ENCODE measurements at regions not wholly inside any gene's neighbourhood (a gene's known extent, or its start where the extent isn't known, plus 50 kb on each side); places are given as distances from the start of the nearest gene placed in this dataset.
"Not testable (repeated sequence)": the region's sequence is repeated elsewhere in the genome, so short reads cannot be mapped to it uniquely, and the experiment has no call there.

GRCh38 chr11:24264868-24265267 lies 232.0 kb upstream of the LUZP2 start:
- DNase-seq (ENCODE audit: low read depth in 1 of 2, low spot score in 1 of 2): no peak
- in situ Hi-C loops (cut with HindIII; ENCODE audit: low pct_unique_long_range_greater_than_20kb, low sequenced_read_pairs): no loop called here
- TF ChIP-seq JUND (IDR thresholded peaks at IDR 0.05; ENCODE audit: low read depth): no peak

GRCh38 chr11:24267014-24267413 lies 229.8 kb upstream of the LUZP2 start:
- TF ChIP-seq JUND (IDR thresholded peaks at IDR 0.05; ENCODE audit: low read depth): no peak
- in situ Hi-C loops (cut with HindIII; ENCODE audit: low pct_unique_long_range_greater_than_20kb, low sequenced_read_pairs): no loop called here
- no peak for DNase-seq (ENCODE audit: low read depth in 1 of 2, low spot score in 1 of 2)

GRCh38 chr11:24271798-24272197 lies 225.1 kb upstream of the LUZP2 start:
- no peak for TF ChIP-seq JUND (IDR thresholded peaks at IDR 0.05; ENCODE audit: low read depth)
- DNase-seq (ENCODE audit: low read depth in 1 of 2, low spot score in 1 of 2): no peak
- in situ Hi-C loops (cut with HindIII; ENCODE audit: low pct_unique_long_range_greater_than_20kb, low sequenced_read_pairs): no loop called here

- in situ Hi-C loops (cut with HindIII; ENCODE audit: low pct_unique_long_range_greater_than_20kb, low sequenced_read_pairs); DNase-seq (ENCODE audit: low read depth in 1 of 2, low spot score in 1 of 2): not testable (repeated sequence)
Measured at GRCh38 chr11:24274214-24274781, 222.6 kb upstream of the LUZP2 start.

GRCh38 chr11:24286238-24286637 lies 210.6 kb upstream of the LUZP2 start:
- no peak for TF ChIP-seq JUND (IDR thresholded peaks at IDR 0.05; ENCODE audit: low read depth)
- in situ Hi-C loops (cut with HindIII; ENCODE audit: low pct_unique_long_range_greater_than_20kb, low sequenced_read_pairs): no loop called here
- DNase-seq (ENCODE audit: low read depth in 1 of 2, low spot score in 1 of 2): no peak

DNA sequence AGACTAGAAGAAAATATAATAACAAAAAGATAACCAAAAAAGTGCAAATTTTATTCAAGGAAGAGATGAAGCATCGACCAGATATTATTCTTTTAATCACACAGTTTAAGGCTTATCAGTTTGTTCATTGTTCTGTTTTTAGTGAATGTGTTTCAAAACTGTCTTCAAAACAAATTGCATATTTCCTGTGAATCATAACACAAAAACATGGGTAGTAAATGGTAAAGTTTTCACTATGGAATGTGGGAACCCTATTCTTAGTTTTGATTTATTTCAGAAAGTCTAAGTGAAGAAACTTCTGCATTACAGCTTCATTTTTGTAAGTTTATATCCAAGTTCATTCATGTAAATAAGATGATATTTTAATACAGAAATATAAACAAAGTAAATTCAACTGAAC lies 207.6 kb upstream of the LUZP2 start:
- no peak for TF ChIP-seq JUND (IDR thresholded peaks at IDR 0.05; ENCODE audit: low read depth)
- in situ Hi-C loops (cut with HindIII; ENCODE audit: low pct_unique_long_range_greater_than_20kb, low sequenced_read_pairs): no loop called here
- DNase-seq (ENCODE audit: low read depth in 1 of 2, low spot score in 1 of 2): no peak

DNA sequence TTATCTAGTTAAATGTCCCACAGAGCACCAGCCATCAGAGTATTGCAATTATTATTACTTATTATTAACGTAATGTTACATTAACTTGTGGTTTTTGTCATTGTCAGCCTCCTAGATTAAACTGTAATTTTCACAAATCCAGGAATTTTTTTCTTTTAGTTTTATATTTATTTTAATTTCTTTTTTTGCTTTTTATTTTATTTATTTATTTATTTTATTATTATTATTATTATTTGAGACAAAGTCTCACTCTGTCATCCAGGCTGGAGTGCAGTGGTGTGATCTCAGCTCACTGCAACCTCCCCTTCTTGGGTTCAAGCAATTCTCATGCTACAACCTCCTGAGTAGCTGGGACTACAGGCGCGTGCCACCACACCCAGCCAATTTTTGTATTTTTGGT lies 202.9 kb upstream of the LUZP2 start:
- TF ChIP-seq JUND (IDR thresholded peaks at IDR 0.05; ENCODE audit: low read depth): no peak
- in situ Hi-C loops (cut with HindIII; ENCODE audit: low pct_unique_long_range_greater_than_20kb, low sequenced_read_pairs): no loop called here
- DNase-seq (ENCODE audit: low read depth in 1 of 2, low spot score in 1 of 2): no peak

- TF ChIP-seq JUND (IDR thresholded peaks at IDR 0.05; ENCODE audit: low read depth): no peak
- DNase-seq (ENCODE audit: low read depth in 1 of 2, low spot score in 1 of 2): no peak
- in situ Hi-C loops (cut with HindIII; ENCODE audit: low pct_unique_long_range_greater_than_20kb, low sequenced_read_pairs): no loop called here
Measured at GRCh38 chr11:24295360-24295759, 201.5 kb upstream of the LUZP2 start.

GRCh38 chr11:24297461-24297860 lies 199.4 kb upstream of the LUZP2 start:
- TF ChIP-seq JUND (IDR thresholded peaks at IDR 0.05; ENCODE audit: low read depth): no peak
- in situ Hi-C loops (cut with HindIII; ENCODE audit: low pct_unique_long_range_greater_than_20kb, low sequenced_read_pairs): no loop called here

GRCh38 chr11:24298146-24298545 lies 198.7 kb upstream of the LUZP2 start:
- DNase-seq (ENCODE audit: low read depth in 1 of 2, low spot score in 1 of 2): no peak
- in situ Hi-C loops (cut with HindIII; ENCODE audit: low pct_unique_long_range_greater_than_20kb, low sequenced_read_pairs): no loop called here
- no peak for TF ChIP-seq JUND (IDR thresholded peaks at IDR 0.05; ENCODE audit: low read depth)

More at GRCh38 chr11:24297461-24297860, 199.4 kb upstream of the LUZP2 start:
- no peak for DNase-seq (ENCODE audit: low read depth in 1 of 2, low spot score in 1 of 2)

GRCh38 chr11:24311974-24312373 lies 184.9 kb upstream of the LUZP2 start:
- no peak for TF ChIP-seq JUND (IDR thresholded peaks at IDR 0.05; ENCODE audit: low read depth)
- DNase-seq (ENCODE audit: low read depth in 1 of 2, low spot score in 1 of 2): no peak
- in situ Hi-C loops (cut with HindIII; ENCODE audit: low pct_unique_long_range_greater_than_20kb, low sequenced_read_pairs): no loop called here

DNA sequence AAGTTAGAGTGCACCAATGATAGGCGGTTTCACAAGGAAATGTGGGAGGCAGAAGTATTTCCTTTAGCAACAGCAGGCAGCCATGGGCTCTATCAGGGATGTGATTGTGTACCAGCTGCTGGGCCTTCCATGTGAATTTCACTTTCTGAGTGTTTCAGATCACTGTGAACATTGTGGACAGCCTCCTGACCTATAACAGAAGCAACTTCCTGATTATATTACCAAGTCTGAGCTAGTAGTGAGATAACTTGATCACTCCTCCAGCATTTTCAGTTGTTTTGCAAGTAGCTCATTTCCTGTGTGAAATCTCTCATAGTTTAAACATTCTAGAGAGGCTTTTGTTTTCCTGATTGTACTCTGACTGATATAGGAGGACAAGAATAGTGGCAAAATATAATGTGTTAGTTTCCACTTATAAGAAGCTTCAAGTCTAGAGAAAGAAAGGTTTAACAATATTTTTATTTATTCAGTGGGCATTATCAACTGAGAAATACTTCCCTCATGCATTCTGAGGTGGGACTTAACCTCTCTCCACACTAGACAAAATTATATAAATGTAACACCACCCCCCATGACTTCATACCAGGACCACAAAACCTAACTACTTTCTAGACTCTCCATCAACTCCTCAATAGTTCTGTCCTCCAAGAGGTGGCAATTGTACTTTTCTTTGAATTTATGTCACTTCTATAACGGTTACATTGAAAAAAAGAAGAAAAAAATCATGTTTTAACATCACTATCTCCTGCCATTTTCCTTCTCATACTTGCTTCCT lies 184.2 kb upstream of the LUZP2 start:
- in situ Hi-C loops (cut with HindIII; ENCODE audit: low pct_unique_long_range_greater_than_20kb, low sequenced_read_pairs): no loop called here
- no peak for DNase-seq (ENCODE audit: low read depth in 1 of 2, low spot score in 1 of 2)
- TF ChIP-seq JUND (IDR thresholded peaks at IDR 0.05; ENCODE audit: low read depth): no peak

GRCh38 chr11:24321229-24321628 lies 175.6 kb upstream of the LUZP2 start:
- no peak for TF ChIP-seq JUND (IDR thresholded peaks at IDR 0.05; ENCODE audit: low read depth)
- DNase-seq (ENCODE audit: low read depth in 1 of 2, low spot score in 1 of 2): no peak
- in situ Hi-C loops (cut with HindIII; ENCODE audit: low pct_unique_long_range_greater_than_20kb, low sequenced_read_pairs): no loop called here

DNA sequence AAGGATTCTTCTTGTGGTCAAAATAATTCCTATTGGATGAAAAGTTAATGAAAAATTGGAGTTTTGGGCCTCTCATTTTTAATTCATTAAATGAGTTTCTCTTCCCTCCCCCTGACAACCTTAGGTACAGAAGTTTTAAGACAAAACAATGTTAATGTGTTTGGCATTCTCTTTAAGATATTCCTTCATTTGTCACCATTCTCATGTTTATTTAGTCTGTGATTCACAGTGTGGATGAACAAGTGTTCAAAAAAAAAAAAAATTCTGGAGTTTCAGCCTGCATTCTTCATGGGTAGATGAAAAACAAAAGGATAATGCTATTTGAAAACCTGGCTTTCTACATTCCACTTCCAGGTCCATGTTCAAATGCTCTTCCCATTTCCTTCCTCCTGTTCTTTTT lies 172.6 kb upstream of the LUZP2 start:
- TF ChIP-seq JUND (IDR thresholded peaks at IDR 0.05; ENCODE audit: low read depth): no peak
- in situ Hi-C loops (cut with HindIII; ENCODE audit: low pct_unique_long_range_greater_than_20kb, low sequenced_read_pairs): no loop called here
- no peak for DNase-seq (ENCODE audit: low read depth in 1 of 2, low spot score in 1 of 2)
